Kidney tubule cell (primary cell): ENCODE measurements at regions not wholly inside any gene's neighbourhood (a gene's known extent, or its start where the extent isn't known, plus 50 kb on each side); places are given as distances from the start of the nearest gene placed in this dataset.
A peak's percentile ranks its signal among the peaks of the same experiment; 100 is the strongest.
"Not testable (repeated sequence)": the region's sequence is repeated elsewhere in the genome, so short reads cannot be mapped to it uniquely, and the experiment has no call there.

ENCODE experiments used
- DNase-seq: peaks from one replicate; pipeline ENCODE4 v3.0.0-alpha.2; 2018; ENCODE audit warnings: low spot score

DNA sequence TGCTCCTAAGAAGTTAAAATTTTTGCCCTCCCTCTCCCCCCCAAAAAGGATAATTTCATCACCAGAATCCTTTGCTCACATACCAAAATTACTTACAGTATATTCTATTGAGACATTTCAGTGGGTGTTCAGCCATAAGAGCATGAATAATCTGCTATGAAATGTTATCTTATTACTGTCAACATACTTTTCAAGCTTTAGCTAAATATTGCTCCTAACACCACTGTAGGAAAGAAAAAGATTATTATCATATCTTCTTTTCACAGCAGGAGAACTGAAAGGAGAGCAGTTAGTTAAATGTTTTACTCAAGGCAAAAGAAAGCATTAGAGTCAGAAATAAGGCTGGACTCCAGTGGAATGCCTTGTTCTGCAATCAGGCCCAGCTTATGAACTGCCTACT lies 231.0 kb upstream of the GYPA start:
- no peak for DNase-seq

- DNase-seq = no peak
These were observed 233.5 kb upstream of the GYPA start for GRCh38 chr4:144374065-144374464.

DNA sequence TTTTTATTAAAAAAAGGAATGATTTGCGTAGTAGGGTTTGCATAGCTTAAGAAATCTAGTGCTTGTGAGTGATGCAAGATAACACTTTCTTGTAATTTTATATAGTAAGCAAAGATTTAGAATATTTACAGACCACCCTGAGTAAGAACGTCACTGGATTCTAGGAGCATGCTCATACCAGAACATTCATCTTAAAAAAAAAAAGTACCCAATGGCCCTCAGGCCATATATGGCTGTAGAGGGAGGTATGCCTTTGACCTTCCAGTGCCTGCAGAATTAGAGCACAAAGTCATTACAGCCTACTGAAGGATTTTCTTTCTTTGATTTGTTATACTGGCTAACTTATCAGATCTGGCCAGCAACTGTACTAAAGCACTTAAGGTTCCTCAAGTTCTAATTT lies 236.3 kb upstream of the GYPA start:
- DNase-seq = no peak

DNA sequence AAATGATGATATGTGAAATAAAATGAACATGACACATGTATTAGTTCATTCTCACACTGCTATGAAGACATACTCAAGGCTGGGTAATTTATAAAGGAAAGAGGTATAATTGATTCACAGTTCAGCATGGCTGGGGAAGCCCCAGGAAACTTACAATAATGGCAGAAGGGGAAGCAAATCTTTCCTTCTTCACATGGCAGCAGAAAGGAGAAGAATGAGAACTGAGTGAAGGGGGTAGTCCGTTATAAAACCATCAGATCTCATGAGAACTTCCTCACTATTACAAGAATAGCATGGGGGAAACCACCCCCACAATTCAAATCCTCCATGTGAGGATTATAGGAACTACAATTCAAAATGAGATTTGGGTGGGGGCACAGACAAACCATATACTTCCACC lies 243.9 kb upstream of the GYPA start:
- no peak for DNase-seq

DNA sequence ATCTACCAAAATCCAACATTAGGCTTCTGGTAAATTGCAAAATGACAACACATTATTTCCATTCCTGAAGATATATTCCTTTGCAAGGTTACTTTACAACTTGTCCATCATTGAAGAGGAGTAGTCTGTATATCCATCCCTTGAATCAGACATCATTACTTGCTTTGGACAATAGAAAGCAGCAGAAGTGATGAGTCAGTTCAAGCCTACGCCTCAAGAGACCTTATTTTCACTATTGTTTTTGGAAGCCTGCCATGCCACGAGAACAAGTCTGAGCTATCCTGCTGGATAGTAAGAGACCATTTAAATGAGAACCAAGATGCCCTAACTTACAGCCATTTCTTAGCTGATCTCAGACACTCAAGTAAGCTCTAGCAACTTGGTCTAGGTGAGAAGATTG lies 246.0 kb upstream of the HHIP start:
- DNase-seq = peak; percentile 95

DNA sequence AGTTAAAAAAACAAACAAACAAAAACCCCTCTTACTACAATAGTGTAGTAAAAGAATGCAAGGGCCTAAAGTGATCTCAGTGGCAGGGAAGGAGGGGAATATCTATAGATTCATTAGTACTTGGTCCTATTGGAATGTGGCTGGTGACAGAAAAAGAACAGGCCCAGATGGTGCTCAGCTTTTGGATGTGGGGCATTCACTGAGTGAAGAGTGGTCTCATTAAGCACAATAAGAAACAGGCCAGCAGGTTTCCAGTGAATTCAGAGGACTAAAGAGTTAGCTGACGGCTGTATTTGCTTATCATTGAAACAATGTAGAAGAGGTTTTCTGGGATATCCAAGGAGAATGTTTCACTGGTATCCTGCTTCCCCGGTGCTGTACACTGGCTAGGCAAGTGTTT lies 243.8 kb upstream of the HHIP start:
- DNase-seq = no peak

- DNase-seq = no peak
These were observed 243.0 kb upstream of the HHIP start for GRCh38 chr4:144402999-144403398.

GRCh38 chr4:144403893-144404292 lies 242.1 kb upstream of the HHIP start:
- DNase-seq = no peak

GRCh38 chr4:144409525-144409924 lies 236.4 kb upstream of the HHIP start:
- no peak for DNase-seq

DNA sequence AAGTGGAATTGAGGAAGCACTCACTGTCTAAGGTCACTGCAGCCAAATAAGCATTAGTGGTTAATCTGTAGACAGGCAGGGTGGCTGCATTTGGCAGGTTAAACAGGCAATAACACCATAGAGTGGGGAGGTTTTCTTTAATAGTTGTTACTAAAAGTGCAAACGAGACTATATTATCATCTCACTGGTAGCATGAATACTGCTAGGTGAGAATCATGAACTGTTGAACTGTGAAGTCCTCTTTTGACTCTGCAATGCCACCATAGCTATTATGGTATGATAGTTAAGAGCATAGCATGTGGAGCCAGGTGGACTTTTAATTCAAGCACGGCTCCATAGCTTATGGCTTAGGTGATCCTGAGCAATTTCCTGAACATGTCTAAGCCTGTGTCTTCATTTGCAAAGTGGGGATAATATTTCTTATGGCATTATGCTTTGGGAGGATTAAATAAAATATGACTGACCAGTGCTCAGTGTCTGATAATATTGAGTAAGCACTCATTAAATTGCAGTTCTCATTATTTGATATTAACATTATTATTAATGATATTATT lies 235.6 kb upstream of the HHIP start:
- no peak for DNase-seq

GRCh38 chr4:144411119-144411518 lies 234.8 kb upstream of the HHIP start:
- DNase-seq = no peak

DNA sequence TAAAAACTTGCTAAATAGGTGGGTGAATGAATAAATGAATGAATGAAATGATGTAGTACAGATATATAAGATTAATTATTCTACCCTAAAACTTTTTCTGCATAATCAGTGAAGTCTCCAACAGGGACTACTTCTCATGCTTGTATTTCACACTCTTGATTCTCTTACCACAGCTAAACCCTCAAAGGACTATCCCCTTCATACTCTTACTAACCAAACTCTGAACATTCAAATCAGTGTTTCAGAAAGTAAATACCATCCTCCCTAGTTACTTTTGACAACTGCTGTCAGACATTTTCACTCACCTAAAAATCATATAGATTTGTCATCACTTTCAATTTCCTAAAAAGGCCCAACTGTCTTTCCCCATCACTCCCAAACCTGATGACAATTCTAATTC lies 234.3 kb upstream of the HHIP start:
- DNase-seq = no peak

DNA sequence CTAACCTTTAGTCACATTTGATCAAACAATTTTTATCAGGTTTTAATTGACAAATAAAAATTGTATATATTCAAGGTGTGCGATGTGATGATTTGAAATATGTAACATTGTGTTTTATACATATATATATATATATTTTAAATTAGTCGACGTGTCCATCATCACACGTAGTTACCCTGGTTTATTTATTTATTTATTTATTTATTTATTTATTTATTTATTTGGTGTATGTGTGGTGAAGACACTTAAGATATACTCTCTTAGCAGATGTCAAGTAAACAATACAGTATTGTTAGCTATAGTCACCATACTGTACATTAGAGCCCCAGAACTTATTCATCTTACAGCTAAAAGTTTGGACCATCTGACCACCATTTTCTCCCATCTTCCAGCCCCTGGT lies 224.9 kb upstream of the HHIP start:
- no peak for DNase-seq

- DNase-seq = peak; percentile 71
These were observed 224.0 kb upstream of the HHIP start for GRCh38 chr4:144421839-144422565.

DNA sequence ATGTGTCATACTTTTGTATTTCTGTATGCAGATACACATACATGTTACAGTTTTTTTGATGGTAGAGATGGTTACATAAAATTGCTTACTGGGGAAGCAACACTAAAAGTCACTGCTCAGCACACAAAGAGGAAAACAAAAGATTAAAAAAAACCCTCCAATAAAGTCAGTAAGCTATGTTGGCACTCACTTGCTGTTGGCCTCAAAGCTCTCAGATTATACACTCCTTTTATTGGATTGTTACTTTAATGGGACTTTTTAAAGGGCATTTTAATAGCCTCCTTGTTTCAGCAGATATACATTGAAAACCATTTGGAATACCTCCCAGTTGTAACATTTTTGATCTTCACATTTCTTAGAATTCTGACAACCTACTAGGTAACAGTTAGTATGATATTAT lies 222.0 kb upstream of the HHIP start:
- no peak for DNase-seq

- not testable (repeated sequence) for DNase-seq
These were observed 219.9 kb upstream of the HHIP start for GRCh38 chr4:144426023-144426422.

DNA sequence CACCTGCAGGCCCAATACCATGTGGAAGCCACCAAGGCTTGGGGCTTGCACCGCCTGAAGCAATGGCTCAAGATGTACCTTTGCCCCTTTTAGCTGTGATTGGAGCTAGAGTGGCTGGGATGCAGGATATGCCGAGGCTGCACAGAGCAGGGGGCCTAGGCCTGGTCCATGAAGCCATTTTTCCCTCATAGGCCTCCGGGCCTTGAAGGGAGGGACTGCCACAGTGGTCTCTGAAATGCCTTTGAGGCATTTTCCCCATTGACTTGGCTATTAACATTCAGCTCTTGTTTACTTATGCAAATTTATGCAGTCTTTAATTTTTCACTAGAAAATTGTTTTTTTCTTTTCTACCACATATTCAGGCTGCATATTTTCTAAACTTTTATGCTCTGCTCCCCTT lies 203.2 kb upstream of the HHIP start:
- no peak for DNase-seq

GRCh38 chr4:144449611-144450010 lies 196.3 kb upstream of the HHIP start:
- peak; percentile 42 for DNase-seq

GRCh38 chr4:144450526-144450925 lies 195.4 kb upstream of the HHIP start:
- peak; percentile 77 for DNase-seq

DNA sequence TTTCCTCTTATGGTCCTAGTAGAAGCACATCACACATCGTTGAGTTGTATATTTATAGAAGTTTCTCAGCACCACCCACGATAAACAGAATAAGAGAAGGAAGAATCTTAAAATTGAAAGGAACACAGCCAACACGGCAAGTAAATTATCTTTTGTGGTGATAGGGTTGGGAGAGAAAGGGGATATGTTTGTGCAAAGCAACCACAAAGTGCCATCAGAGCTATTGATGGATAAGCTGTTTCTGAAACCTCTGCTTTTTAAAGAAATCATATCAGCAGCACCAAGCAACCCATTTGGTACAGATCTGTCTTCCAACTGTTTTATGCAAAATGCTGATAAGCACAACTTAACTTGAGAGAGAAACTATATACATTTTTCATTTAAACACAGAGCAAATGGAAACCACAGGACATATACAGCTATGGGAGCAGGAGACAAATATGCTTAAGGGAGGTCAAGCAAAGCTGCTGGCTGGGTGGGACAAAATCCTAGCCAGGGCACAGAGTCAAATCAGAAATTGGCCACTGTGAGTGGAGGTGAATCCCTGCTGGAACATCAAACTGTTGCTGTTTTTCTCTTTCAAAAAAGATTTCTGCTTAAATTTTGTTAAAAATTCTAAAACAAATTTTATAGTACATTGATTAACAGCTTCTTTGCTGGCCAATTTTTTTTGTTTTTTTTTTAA lies 194.0 kb upstream of the HHIP start:
- no peak for DNase-seq

GRCh38 chr4:144456196-144456595 lies 189.8 kb upstream of the HHIP start:
- no peak for DNase-seq

GRCh38 chr4:144461906-144462305 lies 184.1 kb upstream of the HHIP start:
- DNase-seq = no peak

GRCh38 chr4:144463236-144463635 lies 182.7 kb upstream of the HHIP start:
- no peak for DNase-seq

DNA sequence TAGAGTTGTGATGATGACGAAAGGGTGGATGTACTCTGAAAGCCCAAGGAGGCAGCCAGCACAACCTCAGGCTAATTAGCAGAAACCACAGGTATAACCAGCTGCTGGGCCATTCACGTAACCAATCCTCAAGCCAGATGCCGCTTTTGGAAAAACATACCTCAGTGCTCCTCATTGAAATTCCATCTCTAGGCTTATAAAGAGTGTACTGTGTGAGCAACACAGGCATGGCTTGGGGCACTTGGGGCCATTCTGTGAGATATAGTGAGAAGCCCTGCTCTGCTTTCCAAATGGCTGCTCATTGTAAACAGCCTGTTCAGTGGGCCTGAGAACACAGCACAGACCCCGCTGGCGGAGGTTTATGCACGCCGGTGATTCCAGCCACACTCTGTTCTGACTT lies 182.1 kb upstream of the HHIP start:
- no peak for DNase-seq
